Effector memory CD8-positive, alpha-beta T cell (primary cell): ENCODE measurements at regions not wholly inside any gene's neighbourhood (a gene's known extent, or its start where the extent isn't known, plus 50 kb on each side); places are given as distances from the start of the nearest gene placed in this dataset.

ENCODE experiments used
- ATAC-seq: fragments of 150-1000 bp; cut with Tn5 transposase; replicated peaks from 2 replicates; pipeline ENCODE4 v1.10.0; 2021; ENCODE audit warnings: mild to moderate bottlenecking, moderate library complexity
- DNase-seq, 3 experiments: peaks; one replicate each; pipeline ENCODE4 v3.0.0; 2021
- H3K27ac Mint-ChIP-seq, 2 donors: one replicate each; pipeline ENCODE4 v1.8.0; 2022; ENCODE audit warnings: mild to moderate bottlenecking in 2 of 2, mixed read lengths in 2 of 2, moderate library complexity in 2 of 2
- H3K27me3 Mint-ChIP-seq, 2 donors: one replicate each; pipeline ENCODE4 v1.8.0; 2022; ENCODE audit warnings: mixed read lengths in 2 of 2
- H3K36me3 Mint-ChIP-seq: one replicate; pipeline ENCODE4 v1.8.0; 2022; ENCODE audit warnings: mild to moderate bottlenecking, moderate library complexity, mixed read lengths; ENCODE audit not compliant: insufficient read depth
- H3K4me1 Mint-ChIP-seq, 2 donors: one replicate each; pipeline ENCODE4 v1.8.0; 2022; ENCODE audit warnings: low read depth in 2 of 2, mixed read lengths in 2 of 2
- H3K4me3 Mint-ChIP-seq, 2 donors: one replicate each; pipeline ENCODE4 v1.8.0; 2022; ENCODE audit warnings: mild to moderate bottlenecking in 2 of 2, mixed read lengths in 2 of 2, moderate library complexity in 2 of 2
- H3K9me3 Mint-ChIP-seq, 2 donors: one replicate each; pipeline ENCODE4 v1.8.0; 2022; ENCODE audit warnings: mixed read lengths in 2 of 2

DNA sequence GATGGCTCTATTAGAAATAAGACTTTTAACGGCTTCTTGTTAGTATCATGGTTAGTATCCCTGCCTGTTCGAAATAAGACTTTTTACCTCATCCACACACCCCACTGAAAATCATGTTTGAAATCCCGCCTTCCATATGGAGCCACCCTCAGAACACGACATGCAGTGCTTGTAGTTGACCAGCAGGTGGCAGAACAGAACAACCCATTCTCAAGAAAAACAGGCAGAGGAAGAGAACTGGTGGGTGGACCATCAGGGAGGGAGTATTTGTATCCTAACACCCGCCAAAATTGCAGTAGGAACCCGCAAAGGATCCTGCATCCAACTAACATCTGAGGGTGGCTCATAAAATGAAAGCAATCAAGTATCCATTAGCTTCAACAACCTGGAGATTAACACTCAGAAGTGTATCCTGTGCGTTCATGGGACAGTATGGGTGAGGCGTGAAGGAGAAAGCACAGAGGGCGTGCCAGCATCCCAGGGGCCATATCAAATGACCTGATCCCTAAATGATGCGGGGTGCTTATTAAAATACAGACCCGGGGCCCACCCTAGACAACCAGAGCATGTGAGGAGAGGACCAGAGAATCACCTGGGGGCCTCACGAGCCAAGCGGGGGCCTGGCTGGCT is 89.6 kb upstream of the NHSL1 start:
- DNase-seq (peak; percentile 40 to 55 (median 47)), ATAC-seq (peak; percentile 62)
- Mint-ChIP-seq H3K27ac (no peak overlapping the region), H3K27me3 (no peaks in the 10 kb centered on the region), H3K36me3 (no peaks in the 10 kb centered on the region), H3K4me1 (peaks cover 10 to 17% of the 10 kb centered on the region in 2 donors), H3K9me3 (no peaks in the 10 kb centered on the region), H3K4me3 (no peak overlapping the region)

GRCh38 chr6:138590796-138591709 is 91.8 kb upstream of the NHSL1 start:
- ATAC-seq (peak; percentile 39), DNase-seq (peak; percentile 12 to 43 (median 31))
- no peak overlapping the region for H3K27ac Mint-ChIP-seq
- H3K9me3 Mint-ChIP-seq, result no peaks in the 10 kb centered on the region
- H3K27me3 Mint-ChIP-seq, result no peaks in the 10 kb centered on the region
- no peaks in the 10 kb centered on the region for H3K36me3 Mint-ChIP-seq
- peaks cover 10 to 17% of the 10 kb centered on the region in 2 donors for H3K4me1 Mint-ChIP-seq
- H3K4me3 Mint-ChIP-seq, result no peak overlapping the region

GRCh38 chr6:138592749-138593123 is 93.4 kb upstream of the NHSL1 start:
- peak overlapping the region; percentile 62 to 69 for H3K4me3 Mint-ChIP-seq
- DNase-seq (no peak), ATAC-seq (peak; percentile 36)
- H3K4me1 Mint-ChIP-seq, result peaks cover 10 to 17% of the 10 kb centered on the region in 2 donors
- H3K27me3 Mint-ChIP-seq, result no peaks in the 10 kb centered on the region
- peak overlapping the region; percentile 41 to 72 for H3K27ac Mint-ChIP-seq
- no peaks in the 10 kb centered on the region for H3K9me3 Mint-ChIP-seq
- no peaks in the 10 kb centered on the region for H3K36me3 Mint-ChIP-seq

DNA sequence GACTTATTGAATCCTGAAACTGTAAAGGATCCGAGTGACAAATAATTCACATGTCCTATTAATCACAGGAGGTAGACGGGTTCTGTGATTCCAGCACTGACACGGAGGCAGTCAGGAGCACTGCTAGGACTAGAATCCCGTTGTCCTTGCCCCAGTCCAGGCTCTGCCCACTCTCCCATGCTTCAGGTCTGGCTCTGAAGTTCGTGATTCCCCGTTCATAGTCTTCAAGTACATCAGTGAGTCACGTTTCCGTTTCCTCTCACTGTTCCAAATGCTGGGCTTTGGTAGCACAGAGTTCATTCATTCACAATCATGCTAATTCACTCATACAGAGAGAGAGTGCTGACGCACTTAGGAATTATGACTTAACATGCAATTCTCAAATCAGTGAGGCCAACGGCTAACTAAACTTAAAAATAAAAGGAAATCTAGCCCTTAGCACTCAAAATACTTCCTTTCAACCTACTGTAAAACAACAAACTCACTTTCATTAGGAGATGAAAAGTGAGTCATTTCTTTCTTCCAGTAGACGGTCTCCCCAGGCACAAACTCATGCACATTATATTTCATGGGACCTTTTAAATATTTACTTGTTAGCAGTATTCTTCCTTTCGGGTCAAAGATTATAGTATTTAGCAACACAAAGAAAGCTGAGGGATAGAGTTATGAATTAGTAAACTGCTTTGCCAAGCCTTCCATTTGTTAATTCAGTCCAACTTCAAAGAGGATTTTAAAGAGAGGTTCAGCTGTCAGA is 94.0 kb upstream of the NHSL1 start:
- H3K36me3 Mint-ChIP-seq, result no peaks in the 10 kb centered on the region
- no peaks in the 10 kb centered on the region for H3K9me3 Mint-ChIP-seq
- peak overlapping the region; percentile 41 to 72 for H3K27ac Mint-ChIP-seq
- peaks cover 10 to 17% of the 10 kb centered on the region in 2 donors for H3K4me1 Mint-ChIP-seq
- peak overlapping the region; percentile 62 to 69 for H3K4me3 Mint-ChIP-seq
- ATAC-seq (peak; percentile 81), DNase-seq (peak in 2 of 3 experiments; percentile 10 to 13)
- H3K27me3 Mint-ChIP-seq, result no peaks in the 10 kb centered on the region

- Mint-ChIP-seq H3K27ac (no peak overlapping the region), H3K27me3 (no peaks in the 10 kb centered on the region), H3K36me3 (no peaks in the 10 kb centered on the region), H3K4me1 (peaks cover 10 to 14% of the 10 kb centered on the region in 2 donors), H3K4me3 (no peak overlapping the region), H3K9me3 (no peaks in the 10 kb centered on the region)
- ATAC-seq, result no peak
- no peak for DNase-seq
Observed at GRCh38 chr6:138593909-138594757, 94.8 kb upstream of the NHSL1 start.

GRCh38 chr6:138594758-138595140 is 95.5 kb upstream of the NHSL1 start:
- ATAC-seq (no peak), DNase-seq (no peak)
- peaks cover 10 to 14% of the 10 kb centered on the region in 2 donors for H3K4me1 Mint-ChIP-seq
- no peak overlapping the region for H3K4me3 Mint-ChIP-seq
- no peaks in the 10 kb centered on the region for H3K36me3 Mint-ChIP-seq
- no peak overlapping the region for H3K27ac Mint-ChIP-seq
- no peaks in the 10 kb centered on the region for H3K9me3 Mint-ChIP-seq
- H3K27me3 Mint-ChIP-seq, result no peaks in the 10 kb centered on the region

DNA sequence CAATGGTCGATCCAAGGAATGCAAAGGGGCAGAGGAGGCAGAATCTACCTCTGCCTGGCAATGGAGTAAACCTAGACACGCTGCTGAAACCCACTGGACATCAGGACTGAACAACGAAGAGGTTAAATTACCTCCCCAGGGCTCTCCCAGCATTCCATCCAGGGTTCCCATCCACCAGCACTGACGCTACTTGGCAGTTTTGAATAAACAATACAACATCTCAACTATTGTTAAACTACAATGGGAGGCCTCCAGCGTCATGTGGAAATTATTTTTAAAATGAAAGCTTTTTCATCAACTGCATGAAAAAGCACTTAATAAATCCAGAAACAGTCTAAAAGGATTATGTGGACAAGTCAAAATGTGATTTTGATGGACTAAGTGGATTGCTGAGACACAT is 96.8 kb upstream of the NHSL1 start:
- ATAC-seq (no peak), DNase-seq (no peak)
- H3K36me3 Mint-ChIP-seq, result no peaks in the 10 kb centered on the region
- no peaks in the 10 kb centered on the region for H3K27me3 Mint-ChIP-seq
- no peak overlapping the region for H3K27ac Mint-ChIP-seq
- H3K4me3 Mint-ChIP-seq, result no peak overlapping the region
- H3K9me3 Mint-ChIP-seq, result no peaks in the 10 kb centered on the region
- peaks cover 10 to 12% of the 10 kb centered on the region in 2 donors for H3K4me1 Mint-ChIP-seq

DNA sequence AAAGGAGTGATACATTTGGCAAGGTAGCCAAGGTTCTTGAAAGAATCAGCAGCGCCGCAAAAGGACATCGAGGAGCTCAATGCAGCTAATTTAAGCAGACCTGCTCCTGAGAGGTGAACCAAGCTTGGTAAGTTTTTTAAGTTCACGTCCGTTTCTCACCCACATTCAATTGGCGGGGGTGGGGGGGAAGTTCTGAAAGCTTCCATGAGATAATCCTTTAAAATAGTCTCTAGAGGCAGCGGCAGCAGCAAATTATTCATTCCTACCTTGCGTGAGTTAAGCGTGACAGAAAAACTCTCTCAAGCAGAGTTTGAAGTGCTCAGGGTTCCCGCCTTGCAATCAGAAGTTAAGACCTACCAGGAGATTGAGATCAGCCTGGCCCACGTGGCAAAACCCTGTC is 97.3 kb upstream of the NHSL1 start:
- Mint-ChIP-seq H3K27me3 (no peaks in the 10 kb centered on the region), H3K27ac (no peak overlapping the region), H3K9me3 (no peaks in the 10 kb centered on the region), H3K36me3 (no peaks in the 10 kb centered on the region), H3K4me1 (peaks cover 10 to 12% of the 10 kb centered on the region in 2 donors), H3K4me3 (no peak overlapping the region)
- ATAC-seq (no peak), DNase-seq (no peak)

GRCh38 chr6:138597336-138597735 is 98.0 kb upstream of the NHSL1 start:
- H3K4me3 Mint-ChIP-seq, result no peak overlapping the region
- H3K27me3 Mint-ChIP-seq, result peaks cover 0 to under 1% of the 10 kb centered on the region in 2 donors
- H3K27ac Mint-ChIP-seq, result no peak overlapping the region
- H3K36me3 Mint-ChIP-seq, result no peaks in the 10 kb centered on the region
- ATAC-seq (no peak), DNase-seq (no peak)
- no peaks in the 10 kb centered on the region for H3K9me3 Mint-ChIP-seq
- peaks cover 10 to 12% of the 10 kb centered on the region in 2 donors for H3K4me1 Mint-ChIP-seq

- Mint-ChIP-seq H3K27me3 (peaks cover 4 to 8% of the 10 kb centered on the region in 2 donors), H3K4me1 (peaks cover under 1 to 3% of the 10 kb centered on the region in 2 donors), H3K4me3 (no peak overlapping the region), H3K36me3 (no peaks in the 10 kb centered on the region), H3K9me3 (no peaks in the 10 kb centered on the region), H3K27ac (no peak overlapping the region)
- ATAC-seq, result no peak
- no peak for DNase-seq
Observed at GRCh38 chr6:138598562-138599173, 99.4 kb upstream of the NHSL1 start.

DNA sequence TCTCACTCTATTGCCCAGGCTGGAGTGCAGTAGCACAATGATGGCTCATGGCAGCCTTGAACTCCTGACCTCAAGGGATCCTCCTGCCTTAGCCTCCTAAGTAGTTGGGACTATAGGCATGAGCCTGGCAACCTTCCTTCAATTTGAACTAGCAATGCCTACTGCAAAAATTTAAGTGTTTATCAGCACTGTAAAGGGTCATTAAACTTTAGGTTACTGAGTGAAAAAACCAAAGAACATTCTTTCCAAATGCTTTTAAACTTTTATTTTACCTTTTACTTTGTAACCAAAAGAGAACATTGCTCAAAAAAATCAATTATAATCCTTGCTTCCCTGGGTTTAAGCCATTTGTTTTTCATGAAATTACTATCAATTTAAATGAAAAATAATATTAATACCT is 101.0 kb upstream of the NHSL1 start:
- no peaks in the 10 kb centered on the region for H3K36me3 Mint-ChIP-seq
- H3K9me3 Mint-ChIP-seq, result no peaks in the 10 kb centered on the region
- ATAC-seq (no peak), DNase-seq (no peak)
- H3K27ac Mint-ChIP-seq, result no peak overlapping the region
- no peaks in the 10 kb centered on the region for H3K4me1 Mint-ChIP-seq
- no peak overlapping the region for H3K4me3 Mint-ChIP-seq
- H3K27me3 Mint-ChIP-seq, result peaks cover 12 to 23% of the 10 kb centered on the region in 2 donors

GRCh38 chr6:138600726-138601125 is 101.4 kb upstream of the NHSL1 start:
- peaks cover 17 to 28% of the 10 kb centered on the region in 2 donors for H3K27me3 Mint-ChIP-seq
- no peaks in the 10 kb centered on the region for H3K36me3 Mint-ChIP-seq
- no peak overlapping the region for H3K27ac Mint-ChIP-seq
- DNase-seq (no peak), ATAC-seq (no peak)
- no peaks in the 10 kb centered on the region for H3K4me1 Mint-ChIP-seq
- no peaks in the 10 kb centered on the region for H3K9me3 Mint-ChIP-seq
- H3K4me3 Mint-ChIP-seq, result no peak overlapping the region
